ENCODE measurements at regions not wholly inside any gene's neighbourhood (a gene's known extent, or its start where the extent isn't known, plus 50 kb on each side); places are given as distances from the start of the nearest gene placed in this dataset.

DNA sequence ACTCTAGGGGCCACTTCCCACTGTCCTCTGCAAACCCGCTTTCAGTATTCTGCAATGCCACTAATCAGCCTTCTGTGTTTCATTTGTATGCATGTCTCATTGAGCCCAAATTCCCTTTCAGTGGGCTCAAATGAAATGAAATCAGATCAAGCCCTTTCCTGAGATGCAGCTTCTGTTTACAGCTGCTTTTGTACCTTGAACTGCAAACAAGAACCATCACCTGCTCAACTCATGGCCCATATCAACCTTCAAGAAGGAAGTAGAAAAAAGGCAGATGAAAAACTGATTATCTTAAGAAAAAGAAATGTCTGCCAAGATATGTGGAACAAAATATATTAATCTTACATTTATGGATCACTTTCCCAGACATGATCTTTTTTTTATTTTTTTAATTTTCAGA is 141.1 kb upstream of the ARHGAP42 start:
- no peak overlapping the region for H3K27ac Mint-ChIP-seq
- intact Hi-C loops (cut with micrococcal nuclease), result no loop called here
- H3K4me1 Mint-ChIP-seq (ENCODE audit: low read depth), result no peaks in the 10 kb centered on the region
- no peaks in the 10 kb centered on the region for H3K36me3 Mint-ChIP-seq (ENCODE audit: low read depth)
- H3K4me3 Mint-ChIP-seq, result no peak overlapping the region
- no peak for DNase-seq (ENCODE audit: low spot score)
- no peaks in the 10 kb centered on the region for H3K9me3 Mint-ChIP-seq
- H3K27me3 Mint-ChIP-seq (ENCODE audit: insufficient read depth), result no peaks in the 10 kb centered on the region

DNA sequence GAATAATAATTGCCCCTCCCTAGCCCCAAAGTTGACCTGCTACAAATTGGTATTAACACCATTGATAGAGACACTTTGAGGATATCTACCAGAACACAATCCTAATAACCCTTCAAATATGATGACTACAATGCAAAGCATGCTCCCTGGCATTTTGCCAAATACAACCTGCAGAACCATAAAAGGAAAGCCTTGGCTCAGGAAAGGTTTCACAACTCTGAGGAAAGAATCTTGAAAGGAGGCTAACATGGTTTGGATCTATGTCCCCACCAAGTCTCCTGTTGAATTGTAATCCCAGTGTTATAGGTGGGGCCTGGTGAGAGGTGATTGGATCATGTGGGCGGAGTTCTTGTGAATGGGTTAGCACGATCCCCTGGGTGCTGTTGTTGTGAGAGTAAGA is 140.4 kb upstream of the ARHGAP42 start:
- no peaks in the 10 kb centered on the region for H3K27me3 Mint-ChIP-seq (ENCODE audit: insufficient read depth)
- no peak overlapping the region for H3K4me3 Mint-ChIP-seq
- H3K4me1 Mint-ChIP-seq (ENCODE audit: low read depth), result no peaks in the 10 kb centered on the region
- no peak for DNase-seq (ENCODE audit: low spot score)
- intact Hi-C loops (cut with micrococcal nuclease), result no loop called here
- no peak overlapping the region for H3K27ac Mint-ChIP-seq
- H3K9me3 Mint-ChIP-seq, result no peaks in the 10 kb centered on the region
- no peaks in the 10 kb centered on the region for H3K36me3 Mint-ChIP-seq (ENCODE audit: low read depth)

DNA sequence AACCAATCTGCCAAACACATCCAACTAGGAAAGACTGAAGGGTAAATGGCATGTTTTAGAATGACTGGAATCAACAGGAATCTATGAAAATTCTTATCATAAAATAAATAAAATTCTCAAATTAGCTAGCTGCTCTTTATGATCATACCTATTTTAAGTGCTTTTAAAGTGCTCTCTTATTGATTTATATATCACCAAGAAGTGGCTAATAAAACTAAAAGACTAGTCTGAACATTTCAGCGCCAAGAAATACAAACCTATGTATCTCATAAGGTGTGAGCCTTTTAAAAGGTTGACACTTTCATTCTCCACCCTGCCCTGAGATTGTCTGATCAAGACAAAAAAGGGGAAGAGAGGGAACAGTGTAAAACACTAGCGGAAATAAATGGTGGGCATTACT is 136.8 kb upstream of the ARHGAP42 start:
- no peak for DNase-seq (ENCODE audit: low spot score)
- no peaks in the 10 kb centered on the region for H3K27me3 Mint-ChIP-seq (ENCODE audit: insufficient read depth)
- H3K36me3 Mint-ChIP-seq (ENCODE audit: low read depth), result no peaks in the 10 kb centered on the region
- H3K9me3 Mint-ChIP-seq, result no peaks in the 10 kb centered on the region
- intact Hi-C loops (cut with micrococcal nuclease), result no loop called here
- no peak overlapping the region for H3K27ac Mint-ChIP-seq
- no peak overlapping the region for H3K4me3 Mint-ChIP-seq
- no peaks in the 10 kb centered on the region for H3K4me1 Mint-ChIP-seq (ENCODE audit: low read depth)

DNA sequence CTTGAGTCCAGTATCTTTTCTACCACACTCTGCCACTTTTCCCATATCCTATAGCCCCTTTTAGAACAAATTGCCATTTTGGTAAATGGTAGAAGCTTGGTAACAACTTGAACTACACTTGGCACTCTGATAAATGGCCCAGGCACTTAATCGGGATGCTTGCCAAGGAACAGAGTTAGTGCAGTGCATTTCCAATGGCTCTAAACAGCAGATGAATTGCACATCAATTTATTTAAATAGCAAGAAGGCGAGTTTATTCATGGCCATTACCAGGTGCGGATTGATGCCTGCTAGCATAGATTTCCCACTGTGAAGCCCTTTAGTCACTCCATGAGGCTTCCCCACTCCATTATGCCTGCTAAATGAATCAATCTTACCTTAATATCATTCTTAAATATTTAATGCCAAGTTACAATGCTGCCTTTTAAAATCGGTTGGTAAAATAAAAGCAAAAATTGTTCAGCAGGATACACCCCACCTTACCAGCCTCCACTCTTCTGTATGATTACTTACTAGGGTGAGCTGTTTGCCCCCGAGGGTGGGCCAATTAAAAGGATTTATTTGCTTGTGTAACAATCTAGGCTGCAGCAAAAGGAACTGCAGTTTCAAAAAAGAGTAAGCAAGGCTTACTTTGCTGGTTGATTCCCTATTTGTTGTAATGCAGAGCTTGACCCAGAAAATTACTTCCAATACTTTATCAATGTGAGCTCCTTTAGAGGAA is 136.0 kb upstream of the ARHGAP42 start:
- intact Hi-C loops (cut with micrococcal nuclease), result no loop called here
- DNase-seq (ENCODE audit: low spot score), result no peak
- H3K27me3 Mint-ChIP-seq (ENCODE audit: insufficient read depth), result no peaks in the 10 kb centered on the region
- H3K36me3 Mint-ChIP-seq (ENCODE audit: low read depth), result no peaks in the 10 kb centered on the region
- no peak overlapping the region for H3K27ac Mint-ChIP-seq
- H3K4me1 Mint-ChIP-seq (ENCODE audit: low read depth), result no peaks in the 10 kb centered on the region
- no peak overlapping the region for H3K4me3 Mint-ChIP-seq
- H3K9me3 Mint-ChIP-seq, result no peaks in the 10 kb centered on the region

DNA sequence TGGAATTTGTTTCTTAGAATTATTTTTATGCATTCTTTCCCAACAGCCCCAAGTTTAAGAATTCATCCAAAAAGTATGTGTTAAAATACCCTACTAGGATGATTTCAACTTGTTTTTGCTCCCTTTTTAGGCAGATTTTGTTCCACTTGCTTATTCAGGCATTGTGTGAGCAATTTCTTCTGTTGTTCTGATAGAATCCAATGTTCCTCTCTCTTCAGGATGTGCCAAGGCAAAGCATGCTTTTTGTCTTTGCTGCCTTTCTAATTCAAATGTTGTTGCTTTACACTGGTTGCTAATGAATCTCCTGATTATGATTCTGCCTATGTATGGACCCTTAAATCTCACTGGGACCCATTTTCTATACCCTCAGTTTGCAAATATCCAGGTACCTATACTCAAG is 131.2 kb upstream of the ARHGAP42 start:
- no peak overlapping the region for H3K27ac Mint-ChIP-seq
- H3K27me3 Mint-ChIP-seq (ENCODE audit: insufficient read depth), result no peaks in the 10 kb centered on the region
- H3K4me3 Mint-ChIP-seq, result no peak overlapping the region
- intact Hi-C loops (cut with micrococcal nuclease), result no loop called here
- no peak for DNase-seq (ENCODE audit: low spot score)
- H3K4me1 Mint-ChIP-seq (ENCODE audit: low read depth), result no peaks in the 10 kb centered on the region
- H3K36me3 Mint-ChIP-seq (ENCODE audit: low read depth), result no peaks in the 10 kb centered on the region
- no peaks in the 10 kb centered on the region for H3K9me3 Mint-ChIP-seq

DNA sequence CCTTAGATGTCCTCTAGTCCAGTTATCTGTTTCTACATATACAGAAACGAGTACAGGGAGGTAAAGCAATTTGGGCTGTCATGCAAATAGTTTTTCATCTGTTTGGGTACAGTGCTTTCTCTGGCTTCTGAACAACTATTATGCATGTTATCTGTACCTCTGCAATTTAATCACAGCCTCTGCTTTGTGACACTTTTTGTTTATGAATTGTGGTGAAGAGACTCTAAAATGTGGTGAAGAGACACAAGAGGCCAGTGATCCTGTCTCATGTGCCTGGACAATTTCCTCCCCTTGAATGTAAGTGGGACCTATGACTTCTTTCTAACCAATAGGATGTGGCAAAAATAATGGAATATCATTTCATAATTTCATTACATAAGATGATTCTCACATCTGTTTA is 130.3 kb upstream of the ARHGAP42 start:
- intact Hi-C loops (cut with micrococcal nuclease), result no loop called here
- Mint-ChIP-seq H3K36me3 (ENCODE audit: low read depth) (no peaks in the 10 kb centered on the region), H3K27me3 (ENCODE audit: insufficient read depth) (no peaks in the 10 kb centered on the region), H3K27ac (no peak overlapping the region), H3K4me3 (no peak overlapping the region), H3K9me3 (no peaks in the 10 kb centered on the region), H3K4me1 (ENCODE audit: low read depth) (no peaks in the 10 kb centered on the region)
- DNase-seq (ENCODE audit: low spot score), result no peak

DNA sequence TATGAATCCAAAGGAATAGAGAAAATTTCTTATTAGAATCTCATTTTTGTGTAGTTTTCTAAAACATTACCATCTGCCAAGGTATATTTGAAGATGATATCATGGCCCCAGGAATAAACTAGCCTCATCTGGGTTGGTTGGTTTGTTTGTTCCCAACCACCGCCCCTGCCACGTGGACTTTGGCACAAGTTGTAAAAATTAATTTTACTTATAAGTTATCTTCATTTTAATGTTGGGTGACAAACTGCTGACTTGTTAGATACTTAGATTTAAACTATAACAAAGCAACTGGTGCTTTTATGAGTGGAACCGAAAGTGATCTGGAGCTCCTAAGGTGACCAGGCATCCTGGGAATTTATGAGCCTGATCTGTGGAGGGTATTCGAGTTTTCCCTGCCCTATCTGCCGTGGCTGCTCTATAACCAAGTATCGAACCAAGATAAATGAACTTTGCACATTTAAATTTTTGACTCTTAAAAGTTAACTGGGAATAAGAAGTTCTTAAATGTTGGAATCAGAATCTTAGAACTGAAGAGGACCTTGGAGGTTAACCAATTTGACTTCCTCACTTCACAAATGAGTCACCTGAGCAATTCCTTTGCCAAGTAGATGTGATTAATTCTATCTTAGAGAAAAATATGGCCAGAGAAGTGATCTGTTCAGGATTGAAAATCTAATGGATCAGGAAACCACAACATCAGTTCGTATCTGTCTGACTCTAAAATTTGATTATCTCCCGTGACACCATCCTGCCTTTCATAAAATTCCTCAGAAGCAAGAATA is 129.1 kb upstream of the ARHGAP42 start:
- intact Hi-C loops (cut with micrococcal nuclease), result no loop called here
- no peaks in the 10 kb centered on the region for H3K4me1 Mint-ChIP-seq (ENCODE audit: low read depth)

GRCh38 chr11:100560606-100561005 is 126.5 kb upstream of the ARHGAP42 start:
- Mint-ChIP-seq H3K27ac (no peak overlapping the region), H3K4me3 (no peak overlapping the region), H3K4me1 (ENCODE audit: low read depth) (no peaks in the 10 kb centered on the region), H3K27me3 (ENCODE audit: insufficient read depth) (no peaks in the 10 kb centered on the region), H3K36me3 (ENCODE audit: low read depth) (no peaks in the 10 kb centered on the region), H3K9me3 (no peaks in the 10 kb centered on the region)
- no peak for DNase-seq (ENCODE audit: low spot score)
- intact Hi-C loops (cut with micrococcal nuclease), result no loop called here

More for the DNA sequence above, 129.1 kb upstream of the ARHGAP42 start:
- no peak for DNase-seq (ENCODE audit: low spot score)
- H3K4me3 Mint-ChIP-seq, result no peak overlapping the region
- no peaks in the 10 kb centered on the region for H3K9me3 Mint-ChIP-seq
- no peaks in the 10 kb centered on the region for H3K36me3 Mint-ChIP-seq (ENCODE audit: low read depth)
- no peak overlapping the region for H3K27ac Mint-ChIP-seq
- H3K27me3 Mint-ChIP-seq (ENCODE audit: insufficient read depth), result no peaks in the 10 kb centered on the region

DNA sequence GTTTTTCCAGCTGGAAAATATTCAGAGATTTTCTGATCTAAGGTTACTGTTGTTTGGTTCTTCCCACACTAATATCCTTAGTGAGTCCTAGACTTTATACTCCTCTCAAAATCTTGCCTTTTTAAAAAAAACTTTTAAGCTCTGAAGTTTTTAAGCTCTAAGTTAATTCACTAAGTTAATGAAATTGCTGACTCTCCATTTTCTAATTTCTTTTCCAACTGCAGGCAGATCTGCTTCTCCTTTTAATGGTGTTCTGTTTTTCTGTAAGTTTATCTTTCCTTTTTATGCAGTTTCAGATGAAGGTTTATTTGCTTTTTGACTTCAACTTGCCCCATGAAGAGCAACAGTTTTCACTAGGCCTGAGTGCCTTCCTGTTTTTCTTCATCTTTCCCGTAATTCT is 125.8 kb upstream of the ARHGAP42 start:
- H3K27me3 Mint-ChIP-seq (ENCODE audit: insufficient read depth), result no peaks in the 10 kb centered on the region
- intact Hi-C loops (cut with micrococcal nuclease), result no loop called here
- no peak overlapping the region for H3K27ac Mint-ChIP-seq
- H3K4me1 Mint-ChIP-seq (ENCODE audit: low read depth), result no peaks in the 10 kb centered on the region
- H3K36me3 Mint-ChIP-seq (ENCODE audit: low read depth), result no peaks in the 10 kb centered on the region
- H3K4me3 Mint-ChIP-seq, result no peak overlapping the region
- DNase-seq (ENCODE audit: low spot score), result no peak
- no peaks in the 10 kb centered on the region for H3K9me3 Mint-ChIP-seq

DNA sequence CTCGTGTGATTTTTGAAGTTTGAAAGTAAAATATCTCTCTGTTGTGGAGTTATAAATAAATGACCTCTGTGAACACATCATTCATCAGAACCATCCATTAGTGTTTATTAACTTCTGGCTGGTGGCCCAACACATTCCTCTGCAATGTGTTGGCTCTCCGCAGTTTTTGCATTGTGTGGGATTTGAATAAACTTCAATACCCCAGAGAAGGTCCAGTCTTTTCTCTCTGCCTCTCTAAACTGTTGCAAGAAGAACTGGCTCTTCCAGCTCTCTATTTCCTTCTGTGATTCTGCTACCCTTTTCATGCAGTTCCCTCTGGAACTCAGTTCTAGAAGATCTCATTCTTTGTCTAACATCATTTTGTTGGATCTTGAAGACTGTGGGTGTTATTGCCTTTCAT is 125.0 kb upstream of the ARHGAP42 start:
- no peaks in the 10 kb centered on the region for H3K27me3 Mint-ChIP-seq (ENCODE audit: insufficient read depth)
- intact Hi-C loops (cut with micrococcal nuclease), result no loop called here
- H3K4me3 Mint-ChIP-seq, result no peak overlapping the region
- H3K27ac Mint-ChIP-seq, result no peak overlapping the region
- no peak for DNase-seq (ENCODE audit: low spot score)
- H3K4me1 Mint-ChIP-seq (ENCODE audit: low read depth), result no peaks in the 10 kb centered on the region
- no peaks in the 10 kb centered on the region for H3K9me3 Mint-ChIP-seq
- H3K36me3 Mint-ChIP-seq (ENCODE audit: low read depth), result no peaks in the 10 kb centered on the region

DNA sequence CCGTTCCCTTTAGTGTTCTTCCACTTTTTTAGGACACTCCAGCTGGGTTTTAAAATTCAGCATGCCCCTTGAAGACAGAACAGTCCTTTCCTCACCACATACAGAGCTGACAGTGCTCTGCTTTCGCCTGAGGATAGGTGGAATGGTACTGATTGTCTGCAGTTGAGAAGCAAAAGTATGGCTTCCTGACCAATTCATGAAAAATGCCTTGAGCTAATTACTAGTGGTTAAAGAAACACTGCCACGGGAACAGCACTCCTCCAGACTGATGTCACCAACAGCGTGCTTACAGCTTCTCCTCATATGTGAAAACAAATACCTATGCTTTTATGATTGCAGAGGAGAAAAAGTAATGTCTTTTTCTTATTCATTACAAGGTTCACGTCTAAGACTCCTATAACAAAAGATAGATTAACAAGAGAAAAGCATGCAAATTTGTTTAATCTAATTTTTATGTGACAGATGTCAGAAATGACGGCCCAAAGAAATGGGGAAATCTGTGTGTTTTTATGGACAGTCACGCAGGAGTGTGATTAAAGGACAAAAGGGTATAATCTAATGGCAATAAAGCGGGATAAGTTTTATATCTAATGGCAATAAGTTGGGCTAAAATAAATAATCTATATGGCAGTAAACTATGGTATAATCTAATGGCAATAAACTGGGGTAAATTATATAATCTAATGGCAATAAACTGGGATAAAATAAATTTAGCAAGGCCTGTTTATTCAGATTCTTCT is 123.4 kb upstream of the ARHGAP42 start:
- Mint-ChIP-seq H3K27ac (no peak overlapping the region), H3K27me3 (ENCODE audit: insufficient read depth) (no peaks in the 10 kb centered on the region), H3K9me3 (no peaks in the 10 kb centered on the region), H3K4me3 (no peak overlapping the region), H3K4me1 (ENCODE audit: low read depth) (no peaks in the 10 kb centered on the region), H3K36me3 (ENCODE audit: low read depth) (no peaks in the 10 kb centered on the region)
- no peak for DNase-seq (ENCODE audit: low spot score)
- intact Hi-C loops (cut with micrococcal nuclease), result no loop called here

GRCh38 chr11:100573911-100574513 is 113.1 kb upstream of the ARHGAP42 start:
- Mint-ChIP-seq H3K27ac (no peak overlapping the region), H3K4me3 (no peak overlapping the region), H3K9me3 (no peaks in the 10 kb centered on the region), H3K27me3 (ENCODE audit: insufficient read depth) (no peaks in the 10 kb centered on the region), H3K4me1 (ENCODE audit: low read depth) (no peaks in the 10 kb centered on the region), H3K36me3 (ENCODE audit: low read depth) (no peaks in the 10 kb centered on the region)
- DNase-seq (ENCODE audit: low spot score), result no peak
- intact Hi-C loops (cut with micrococcal nuclease), result no loop called here
